HL-60 (cell line): ENCODE measurements at regions not wholly inside any gene's neighbourhood (a gene's known extent, or its start where the extent isn't known, plus 50 kb on each side); places are given as distances from the start of the nearest gene placed in this dataset.

Experiments used
- CTCF ChIP-seq: IDR thresholded peaks from one replicate; pipeline ENCODE4 v1.5.1; 2011; ENCODE audit warnings: low read length, control low read depth, inconsistent platforms; ENCODE audit not compliant: insufficient read depth
- POLR2AphosphoS5 ChIP-seq: IDR thresholded peaks from 2 replicates; pipeline ENCODE4 v1.6.1; 2012; ENCODE audit warnings: low read depth

GRCh38 chr4:32199639-32200038, 1479.5 kb downstream of the PCDH7 start:
- TF ChIP-seq CTCF = no peak
- no peak for TF ChIP-seq POLR2AphosphoS5
